COLO668 (cell line): ENCODE measurements at regions not wholly inside any gene's neighbourhood (a gene's known extent, or its start where the extent isn't known, plus 50 kb on each side); places are given as distances from the start of the nearest gene placed in this dataset.
"Not testable (repeated sequence)": the region's sequence is repeated elsewhere in the genome, so short reads cannot be mapped to it uniquely, and the experiment has no call there.

Source experiments
- DNase-seq: peaks from one replicate; lab custom pipeline; 2025; ENCODE audit not compliant: unreplicated experiment; lab: John Stamatoyannopoulos, UW

DNA sequence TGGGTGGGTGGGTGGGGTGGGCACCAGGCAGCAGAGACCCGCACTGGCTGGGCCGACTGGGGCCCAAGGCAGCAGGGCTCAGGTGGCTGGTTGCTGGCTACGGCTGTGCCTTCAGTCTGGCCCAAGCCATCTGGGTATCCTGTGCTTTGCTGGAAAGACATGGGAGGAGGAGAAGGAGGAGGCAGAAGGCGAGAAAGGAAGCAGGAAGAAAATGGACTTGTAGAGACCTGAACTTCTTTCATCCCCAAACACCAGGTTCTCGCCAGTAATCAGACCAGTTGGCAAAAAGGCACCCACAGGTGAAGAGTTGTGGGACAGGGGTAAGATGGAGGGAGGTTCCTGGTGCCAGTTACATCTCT lies 78.8 kb downstream of the IGLL1 start:
- DNase-seq = no peak

GRCh38 chr22:23500508-23501260 lies 79.4 kb downstream of the IGLL1 start:
- no peak for DNase-seq

- no peak for DNase-seq
These were observed 80.1 kb downstream of the IGLL1 start for GRCh38 chr22:23499845-23500500.

- DNase-seq = no peak
These were observed 81.0 kb downstream of the IGLL1 start for GRCh38 chr22:23498811-23499798.

GRCh38 chr22:23497889-23498288 lies 82.2 kb downstream of the IGLL1 start:
- not testable (repeated sequence) for DNase-seq

DNA sequence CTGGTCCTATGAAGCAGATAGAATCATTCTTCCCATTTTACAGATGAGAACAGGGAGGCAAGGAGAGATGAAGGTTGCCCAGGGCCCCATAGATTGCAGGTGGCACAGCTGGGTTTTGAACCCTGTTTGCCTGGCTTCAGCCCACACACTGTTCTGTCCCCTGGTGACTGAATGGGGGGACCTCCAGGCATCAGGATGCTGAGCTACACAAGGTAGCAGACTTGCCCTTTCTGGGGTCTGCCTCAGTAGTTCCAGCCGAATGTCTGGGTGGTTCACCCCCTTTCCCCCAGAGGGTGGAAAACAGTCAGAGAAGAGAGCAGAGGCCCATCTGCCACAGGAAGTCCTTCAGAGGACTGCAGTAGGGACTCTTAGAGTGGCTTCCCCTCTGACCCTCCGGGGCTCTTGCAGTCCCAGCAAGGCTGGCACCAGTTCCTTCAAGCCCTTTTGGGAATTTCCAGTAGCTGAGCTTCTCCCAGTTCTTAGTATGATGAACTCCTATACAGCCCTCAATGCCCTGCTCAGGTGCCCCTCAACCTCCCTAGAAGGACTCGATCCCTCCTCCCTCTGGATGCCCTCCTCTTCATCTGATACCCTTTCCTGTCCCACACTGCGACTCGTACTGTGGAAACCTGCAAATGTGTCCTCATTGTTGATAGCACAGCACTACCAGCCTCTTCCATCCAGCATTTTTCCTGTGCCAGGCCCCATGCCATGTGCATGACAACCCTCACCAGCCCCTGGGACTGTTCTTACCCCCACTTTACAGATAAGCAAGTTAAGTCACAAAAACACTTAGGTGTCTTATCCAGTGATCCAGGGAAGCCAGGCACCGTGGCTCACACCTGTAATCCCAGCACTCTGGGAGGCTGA lies 82.8 kb downstream of the IGLL1 start:
- no peak for DNase-seq

GRCh38 chr22:23496445-23496833 lies 83.7 kb downstream of the IGLL1 start:
- no peak for DNase-seq

DNA sequence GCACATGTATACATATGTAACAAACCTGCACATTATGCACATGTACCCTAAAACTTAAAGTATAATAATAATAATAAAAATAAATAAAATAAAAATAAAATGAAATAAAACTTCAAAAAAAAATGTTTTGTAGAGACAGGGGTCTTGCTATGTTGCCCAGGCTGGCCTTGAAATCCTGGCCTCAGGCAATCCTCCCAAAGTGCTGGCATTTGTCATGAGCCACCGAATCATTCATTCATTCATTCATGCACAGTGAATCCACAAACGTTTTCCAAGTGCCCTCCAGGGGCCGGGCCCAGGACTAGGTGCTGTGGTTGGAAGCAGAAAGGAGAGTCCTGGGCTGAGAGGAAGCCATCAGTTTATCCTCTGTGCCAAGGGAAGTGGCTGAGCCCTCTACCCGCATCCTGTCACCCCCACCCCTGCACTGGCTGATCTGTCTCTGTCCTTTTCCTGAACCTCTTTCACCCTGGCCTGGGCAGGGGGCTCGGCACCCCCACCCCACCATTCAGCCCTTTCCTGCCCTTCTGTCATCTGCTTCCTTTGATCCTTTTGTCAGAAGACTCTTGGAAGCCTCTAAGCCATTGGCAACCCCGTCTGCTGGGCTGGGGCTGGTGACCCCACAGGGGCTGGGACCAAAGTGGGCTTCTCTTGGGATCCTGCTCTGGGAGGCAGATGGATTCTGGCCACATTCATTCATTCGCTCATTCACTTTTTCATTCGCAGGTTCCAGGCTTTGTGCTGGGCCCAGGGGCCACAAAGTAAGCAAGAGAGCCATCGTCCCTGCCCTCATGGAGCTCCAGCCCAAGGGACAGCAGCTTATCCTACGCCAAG lies 84.3 kb downstream of the IGLL1 start:
- DNase-seq = no peak

GRCh38 chr22:23494930-23495266 lies 85.2 kb downstream of the IGLL1 start:
- DNase-seq = no peak

- DNase-seq = no peak
These were observed 94.6 kb downstream of the IGLL1 start for GRCh38 chr22:23485490-23485889.

DNA sequence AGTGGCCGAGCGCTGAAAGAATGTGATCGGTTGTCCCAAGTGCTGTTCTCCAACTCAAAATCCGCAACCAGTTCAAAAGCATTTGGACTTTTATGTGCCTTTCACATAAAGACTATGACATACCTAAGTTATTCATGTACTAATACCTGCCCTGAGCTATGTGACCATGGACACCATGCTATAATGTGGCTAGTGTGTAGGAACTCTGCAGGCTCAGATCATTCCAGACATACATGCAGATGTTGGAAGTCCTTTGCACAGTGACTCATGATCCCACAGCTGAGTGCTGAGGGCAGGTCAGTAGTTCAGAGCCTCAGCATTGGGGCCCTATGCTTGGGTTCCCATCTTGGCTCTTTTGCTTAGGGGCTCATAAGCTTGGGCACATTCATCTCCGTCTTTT lies 95.4 kb downstream of the IGLL1 start:
- no peak for DNase-seq

GRCh38 chr22:23481369-23481768 lies 98.7 kb downstream of the IGLL1 start:
- no peak for DNase-seq

GRCh38 chr22:23478175-23478574 lies 101.9 kb downstream of the IGLL1 start:
- DNase-seq = peak; percentile 12

DNA sequence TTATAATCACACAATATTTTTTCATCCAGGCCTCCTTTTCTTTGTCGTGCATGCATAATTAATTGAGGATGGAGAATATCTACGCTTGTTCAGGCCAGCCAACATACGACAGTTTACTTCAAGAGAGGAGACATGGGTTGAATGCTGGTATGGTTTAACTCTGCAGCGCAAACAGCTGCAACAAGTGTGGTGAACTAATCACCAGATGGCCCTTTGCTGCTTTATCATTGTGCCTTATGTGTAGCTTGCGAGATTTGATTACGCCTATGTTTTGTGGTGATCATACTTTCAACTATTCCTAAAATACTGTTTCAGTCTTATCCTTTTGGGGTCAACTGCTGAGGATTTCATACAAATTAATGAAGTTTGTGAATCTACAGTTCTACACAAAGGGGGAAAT lies 105.6 kb downstream of the IGLL1 start:
- not testable (repeated sequence) for DNase-seq

- DNase-seq = no peak
These were observed 106.2 kb downstream of the IGLL1 start for GRCh38 chr22:23473901-23474300.

- DNase-seq = not testable (repeated sequence)
These were observed 107.7 kb downstream of the IGLL1 start for GRCh38 chr22:23472376-23472775.

DNA sequence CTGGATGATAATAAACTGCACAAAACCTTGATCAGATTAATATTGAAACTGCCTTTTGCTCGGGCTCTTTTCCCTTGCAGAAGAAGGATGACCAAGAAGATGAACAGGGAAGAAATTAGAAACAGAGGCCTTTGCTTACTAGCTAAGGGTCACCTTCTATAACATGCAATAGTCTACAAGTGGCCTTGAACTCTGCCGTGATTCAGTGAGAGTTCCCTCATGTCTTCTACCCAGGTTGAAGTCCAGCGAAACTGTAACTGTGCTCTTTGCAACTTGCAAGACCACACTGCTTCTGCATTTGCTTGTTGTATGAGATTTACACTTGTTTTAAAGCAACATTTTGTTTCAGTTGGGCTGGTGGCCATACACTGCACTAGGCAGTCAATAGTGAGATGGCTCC lies 108.4 kb downstream of the IGLL1 start:
- no peak for DNase-seq

- DNase-seq = no peak
These were observed 109.2 kb downstream of the IGLL1 start for GRCh38 chr22:23470811-23471389.

DNA sequence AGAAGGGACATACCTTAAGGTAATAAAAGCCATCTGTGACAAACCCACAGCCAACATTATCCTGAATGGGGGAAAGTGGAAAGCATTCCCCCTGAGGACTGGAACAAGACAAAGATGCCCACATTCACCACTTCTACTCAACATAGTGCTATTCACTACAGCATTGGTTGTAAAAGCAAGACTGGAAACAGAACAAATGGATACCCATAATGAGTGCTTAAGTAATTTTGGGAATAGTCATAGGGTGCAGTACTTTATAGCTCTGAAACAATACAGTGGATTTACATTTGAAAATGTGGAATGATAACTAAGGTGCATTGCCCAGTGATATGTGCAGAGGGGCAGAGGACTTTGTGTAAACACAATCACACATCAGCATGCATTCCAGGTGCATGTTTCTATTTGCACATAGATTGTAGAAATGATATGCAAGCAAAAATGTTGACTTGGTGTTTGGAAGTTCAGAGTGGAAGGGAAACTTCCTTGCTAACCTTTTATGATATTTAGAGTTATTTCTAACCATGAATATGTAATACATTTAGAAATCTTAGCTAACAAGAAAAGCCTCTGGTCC lies 112.3 kb downstream of the IGLL1 start:
- no peak for DNase-seq
